Activated CD8-positive, alpha-beta memory T cell treated with anti-CD3 and anti-CD28 coated beads for 48 hours (primary cell): ENCODE measurements at regions not wholly inside any gene's neighbourhood (a gene's known extent, or its start where the extent isn't known, plus 50 kb on each side); places are given as distances from the start of the nearest gene placed in this dataset.

ENCODE experiments used
- DNase-seq, 3 experiments: peaks; one replicate each; pipeline ENCODE4 v3.0.0-alpha.2; 2020; ENCODE audit warnings: low read depth in 2 of 3, low spot score in 2 of 3

- no peak for DNase-seq
Measured at GRCh38 chr2:143830476-143830875, 689.4 kb downstream of the ZEB2 start.

- no peak for DNase-seq
Measured at GRCh38 chr2:143828763-143829537, 691.0 kb downstream of the ZEB2 start.

- DNase-seq = no peak
Measured at GRCh38 chr2:143824791-143825190, 695.1 kb downstream of the ZEB2 start.

DNA sequence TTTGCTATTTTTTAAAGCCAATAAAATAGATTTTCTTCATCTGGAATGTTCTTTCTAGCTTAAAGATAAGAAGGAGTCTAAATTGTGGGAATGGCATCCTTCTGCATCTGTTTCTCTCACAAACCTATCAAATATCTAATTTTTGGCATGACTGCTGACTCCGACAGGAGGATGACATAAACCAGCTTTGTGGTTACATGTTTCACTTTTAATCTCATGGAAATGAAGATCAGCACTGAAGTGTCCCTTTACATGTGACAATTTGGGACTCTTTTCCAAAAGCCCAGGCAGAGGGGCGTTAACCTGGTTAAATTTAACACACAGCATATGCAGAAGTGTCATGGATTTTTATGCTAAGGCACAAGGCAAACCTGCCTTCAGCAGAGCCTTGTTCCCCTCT is 694.7 kb downstream of the ARHGAP15 start:
- DNase-seq = no peak

- DNase-seq = no peak
Measured at GRCh38 chr2:143823296-143823695, 694.1 kb downstream of the ARHGAP15 start.

GRCh38 chr2:143822736-143823135 is 693.5 kb downstream of the ARHGAP15 start:
- no peak for DNase-seq

DNA sequence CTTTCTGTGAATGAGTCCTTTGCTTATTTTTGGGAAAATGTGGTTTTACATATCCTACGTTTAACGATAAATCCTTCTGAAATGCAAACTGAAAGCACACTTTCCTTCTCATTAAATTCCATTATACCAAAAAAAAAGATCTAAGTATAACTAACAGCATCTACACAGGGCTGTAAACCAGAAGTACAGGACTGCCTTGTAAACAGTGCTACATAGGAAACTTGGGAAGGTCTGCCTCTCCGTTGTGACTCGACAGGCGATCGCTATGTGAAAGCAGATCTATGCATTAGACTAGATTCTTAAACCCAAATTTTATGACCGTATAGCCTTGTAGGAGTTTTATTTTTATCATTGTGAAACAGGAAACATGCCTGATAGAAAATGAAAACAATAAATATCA is 690.5 kb downstream of the ARHGAP15 start:
- no peak for DNase-seq

DNA sequence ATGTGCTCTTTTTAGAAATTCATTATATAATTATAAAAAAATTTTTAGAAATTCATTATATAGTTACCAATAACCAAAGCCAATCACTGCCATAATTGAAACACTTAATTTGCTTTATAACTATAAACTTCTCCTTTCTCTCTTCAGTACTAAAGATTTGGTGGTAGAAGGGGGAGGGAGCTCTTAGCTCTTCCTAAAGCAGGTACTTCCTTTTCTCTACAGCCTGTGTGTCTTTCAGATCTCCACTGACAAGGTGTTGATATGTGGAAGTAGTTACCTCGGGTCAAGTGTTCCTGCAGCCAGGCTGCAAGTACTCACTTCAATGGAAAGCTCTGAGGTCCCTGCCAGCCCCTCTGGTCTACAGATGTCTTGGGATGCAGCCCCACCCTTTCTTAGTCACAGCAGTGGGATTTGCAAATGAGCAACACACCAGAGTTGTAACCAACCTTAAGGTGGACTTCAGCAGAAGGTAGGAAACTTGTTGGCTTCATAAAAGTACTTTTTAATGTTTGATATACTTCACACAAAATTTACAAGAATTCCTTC is 690.0 kb downstream of the ARHGAP15 start:
- no peak for DNase-seq
